Ishikawa (cell line): ENCODE measurements at regions not wholly inside any gene's neighbourhood (a gene's known extent, or its start where the extent isn't known, plus 50 kb on each side); places are given as distances from the start of the nearest gene placed in this dataset.

Experiments used
- EP300 ChIP-seq: IDR thresholded peaks from 2 replicates; pipeline ENCODE4 v1.6.1; 2012; ENCODE audit warnings: borderline replicate concordance
- TAF1 ChIP-seq: IDR thresholded peaks from 2 replicates; pipeline ENCODE4 v1.6.1; 2012; ENCODE audit warnings: low read depth, mild to moderate bottlenecking

- TF ChIP-seq TAF1 (no peak), EP300 (no peak)
These were observed 57.3 kb upstream of the WWC1 start for GRCh38 chr5:168234133-168234532.
